HG02571 (cell line): ENCODE measurements at regions not wholly inside any gene's neighbourhood (a gene's known extent, or its start where the extent isn't known, plus 50 kb on each side); places are given as distances from the start of the nearest gene placed in this dataset.

Experiments
- ATAC-seq: cut with Tn5 transposase; IDR thresholded peaks from one replicate; pipeline ENCODE4 v1.9.1; 2021; ENCODE audit warnings: mild to moderate bottlenecking, moderate library complexity; ENCODE audit not compliant: unreplicated experiment

GRCh38 chr14:32019276-32019675 lies 57.8 kb upstream of the ARHGAP5 start:
- no peak for ATAC-seq

GRCh38 chr14:32020882-32021281 lies 56.2 kb upstream of the ARHGAP5 start:
- no peak for ATAC-seq

GRCh38 chr14:32021341-32021740 lies 55.8 kb upstream of the ARHGAP5 start:
- no peak for ATAC-seq

GRCh38 chr14:32022525-32022924 lies 54.6 kb upstream of the ARHGAP5 start:
- ATAC-seq: no peak

GRCh38 chr14:32022938-32023466 lies 54.1 kb upstream of the ARHGAP5 start:
- ATAC-seq: no peak

- ATAC-seq: no peak
Measured at GRCh38 chr14:32023540-32023939, 53.6 kb upstream of the ARHGAP5 start.

- ATAC-seq: no peak
Measured at GRCh38 chr14:32027255-32027939, 49.7 kb upstream of the ARHGAP5 start.
